HS-27A (cell line): ENCODE measurements at regions not wholly inside any gene's neighbourhood (a gene's known extent, or its start where the extent isn't known, plus 50 kb on each side); places are given as distances from the start of the nearest gene placed in this dataset.

Experiments used
- DNase-seq: peaks from one replicate; pipeline ENCODE4 v3.0.0-alpha.2; 2012; ENCODE audit warnings: low read depth, missing footprints

DNA sequence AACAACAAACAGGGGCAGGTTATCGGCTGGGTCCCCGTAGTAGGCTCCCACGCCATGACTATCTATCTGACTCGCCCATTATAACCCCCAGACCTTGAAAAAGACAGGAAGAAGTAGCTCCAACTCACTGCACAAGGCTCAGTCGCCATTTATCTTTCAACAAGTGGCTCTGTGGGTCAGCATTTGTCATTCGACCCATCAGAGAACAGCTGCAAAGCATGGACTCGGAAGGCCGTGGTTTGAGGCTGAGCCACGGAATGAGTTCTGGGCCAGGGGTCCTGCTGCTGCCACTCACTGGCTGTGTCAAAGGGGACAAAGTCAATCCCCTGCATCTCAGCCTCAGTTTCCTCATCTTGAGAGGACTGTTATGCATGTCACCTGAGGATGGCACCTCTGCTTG is 131.0 kb downstream of the DMRTA2 start:
- no peak for DNase-seq

DNA sequence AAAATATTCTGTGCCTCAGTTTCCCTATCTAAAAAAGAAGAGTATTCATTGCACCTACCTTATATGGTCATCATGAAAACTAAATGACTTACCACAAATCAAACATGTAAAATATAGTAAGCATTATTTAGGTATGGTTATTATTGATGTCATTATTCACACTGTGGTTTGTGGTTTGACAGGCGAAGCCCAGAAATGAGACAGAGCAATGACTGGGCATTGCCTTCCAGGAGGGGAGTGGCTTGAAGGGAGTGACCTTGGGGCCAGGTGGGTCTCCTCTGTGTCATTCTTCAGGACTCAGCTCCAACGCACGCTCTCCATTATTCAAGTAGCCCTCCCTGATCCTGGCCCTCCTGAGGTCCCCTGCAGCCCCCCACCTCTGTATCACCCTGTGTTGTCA is 133.7 kb downstream of the DMRTA2 start:
- DNase-seq, result no peak

DNA sequence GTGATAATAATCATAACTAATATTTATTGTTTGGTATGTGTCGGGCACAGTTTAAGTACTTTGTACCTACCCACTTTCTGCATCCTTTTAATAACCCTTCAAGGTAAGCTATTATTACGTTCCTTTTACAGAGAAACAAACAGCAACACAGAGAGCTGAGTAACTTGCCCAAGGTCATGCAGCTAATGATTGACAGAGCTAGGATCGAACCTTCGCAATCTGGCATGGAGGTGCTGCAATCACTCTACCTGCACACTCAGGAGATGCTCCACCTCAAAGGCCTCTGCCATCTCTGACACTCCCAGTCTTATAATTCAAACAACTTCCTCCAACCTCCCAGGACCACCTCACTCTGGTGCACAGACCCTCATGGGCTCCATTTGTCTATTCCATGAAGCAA is 137.2 kb downstream of the DMRTA2 start:
- no peak for DNase-seq

DNA sequence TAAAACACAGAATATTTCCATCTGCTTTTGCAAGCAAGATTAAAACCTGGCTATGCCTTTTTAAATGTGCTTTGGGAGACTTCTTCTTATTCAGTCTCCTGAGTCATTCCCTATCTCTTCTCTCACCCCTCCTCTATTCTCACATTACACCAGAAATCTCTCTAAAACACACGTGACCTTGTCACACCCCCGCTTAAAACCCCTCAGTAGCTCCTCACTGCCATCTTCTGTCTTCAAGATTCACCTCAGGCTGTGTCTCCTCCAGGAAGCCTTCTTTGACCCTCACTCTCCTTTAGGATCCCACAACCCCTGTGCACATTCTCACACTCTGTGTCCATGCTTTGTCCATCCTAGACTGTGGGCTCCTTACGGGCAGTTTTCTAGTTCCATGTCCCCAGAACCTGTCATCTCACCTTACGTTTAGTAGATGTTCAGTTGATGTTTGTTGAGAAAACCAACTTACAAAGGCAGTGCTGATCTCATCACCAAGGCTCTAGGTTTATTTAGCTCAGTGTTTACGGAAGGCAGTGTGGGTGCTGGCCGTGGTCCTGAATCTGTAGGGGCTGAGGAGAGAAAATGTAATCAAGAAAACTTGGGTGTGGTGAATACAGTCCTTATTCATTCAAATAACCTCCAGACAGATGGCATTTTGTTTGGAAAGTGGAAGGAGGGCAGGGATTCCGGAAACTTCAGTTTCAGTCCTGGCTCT is 143.5 kb downstream of the DMRTA2 start:
- DNase-seq, result no peak

DNA sequence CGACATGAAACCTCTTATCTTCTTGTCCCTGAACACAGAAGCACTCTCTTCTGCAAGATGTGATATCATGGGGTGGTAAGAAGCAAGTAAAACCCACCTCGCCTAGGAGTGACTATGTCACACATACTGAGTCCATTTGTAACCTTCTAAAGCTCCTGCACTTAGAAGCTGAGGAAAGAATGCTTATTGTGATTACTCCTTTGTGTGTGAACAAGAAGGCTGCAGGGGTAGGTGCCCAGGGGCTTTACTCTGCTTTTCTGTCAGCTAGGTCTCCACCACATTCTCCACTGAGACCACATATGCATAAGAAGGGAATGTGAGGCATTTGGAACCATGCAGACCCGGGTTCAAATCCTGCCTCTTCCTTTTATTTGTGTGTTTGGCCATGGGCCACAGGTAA is 144.3 kb downstream of the DMRTA2 start:
- DNase-seq, result no peak

DNA sequence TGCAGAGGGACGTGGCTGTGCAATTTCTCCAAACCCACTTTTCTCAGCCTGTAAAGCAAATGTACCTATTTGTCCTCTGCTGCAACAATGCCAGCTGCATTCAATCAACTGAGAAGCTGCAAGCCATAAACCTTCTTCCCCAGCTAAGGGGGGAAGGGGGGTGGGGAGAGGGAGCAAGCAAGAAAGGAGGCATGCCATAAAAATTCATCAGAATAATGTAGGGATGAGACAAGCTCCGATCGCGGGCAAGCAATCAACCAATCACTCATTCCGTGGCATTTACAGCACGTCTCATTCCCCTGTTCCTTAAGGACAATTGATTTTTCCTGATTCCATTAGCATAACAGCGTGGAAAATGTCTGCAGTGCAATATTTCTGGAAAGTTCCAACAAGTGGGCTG is 144.8 kb downstream of the DMRTA2 start:
- DNase-seq, result no peak

DNA sequence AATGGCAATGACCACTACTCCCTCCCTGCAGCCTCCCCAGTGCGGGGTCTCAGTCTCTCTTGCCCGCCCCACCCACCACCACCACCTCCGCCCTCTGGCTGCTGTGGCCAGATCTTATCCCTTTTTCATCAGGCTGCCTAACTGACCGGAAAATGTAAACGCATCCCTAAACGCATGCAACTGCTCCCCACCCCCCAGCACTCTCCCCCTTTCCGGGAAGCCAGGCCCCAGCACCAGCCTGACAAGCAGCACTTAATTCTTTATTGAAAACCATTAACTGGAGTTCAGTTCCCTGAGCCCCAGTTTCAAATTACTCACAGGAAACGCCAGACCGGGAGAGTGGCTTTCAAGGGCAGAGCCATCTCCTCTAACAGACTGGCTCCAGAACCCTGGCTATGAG is 147.7 kb downstream of the DMRTA2 start:
- DNase-seq, result no peak

DNA sequence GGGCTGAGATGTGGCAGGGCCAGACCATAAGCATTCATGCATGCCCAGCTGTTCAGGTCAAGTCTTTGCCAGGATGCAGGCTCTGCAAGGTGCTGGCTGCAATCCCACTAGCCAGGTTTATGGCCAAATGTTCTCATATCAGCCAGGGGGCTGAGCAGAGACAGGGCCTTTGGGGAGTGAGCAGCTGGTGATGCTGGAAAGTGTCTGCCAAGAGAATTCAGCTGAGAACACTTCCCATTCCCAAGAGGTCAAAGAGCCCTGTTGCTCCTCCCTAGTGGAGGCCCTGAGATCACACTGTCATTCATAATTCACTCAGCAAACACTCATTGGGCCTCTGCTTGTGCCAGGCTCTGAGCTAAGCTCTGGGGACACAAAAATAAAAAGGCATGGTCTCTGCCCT is 150.3 kb downstream of the DMRTA2 start:
- no peak for DNase-seq

DNA sequence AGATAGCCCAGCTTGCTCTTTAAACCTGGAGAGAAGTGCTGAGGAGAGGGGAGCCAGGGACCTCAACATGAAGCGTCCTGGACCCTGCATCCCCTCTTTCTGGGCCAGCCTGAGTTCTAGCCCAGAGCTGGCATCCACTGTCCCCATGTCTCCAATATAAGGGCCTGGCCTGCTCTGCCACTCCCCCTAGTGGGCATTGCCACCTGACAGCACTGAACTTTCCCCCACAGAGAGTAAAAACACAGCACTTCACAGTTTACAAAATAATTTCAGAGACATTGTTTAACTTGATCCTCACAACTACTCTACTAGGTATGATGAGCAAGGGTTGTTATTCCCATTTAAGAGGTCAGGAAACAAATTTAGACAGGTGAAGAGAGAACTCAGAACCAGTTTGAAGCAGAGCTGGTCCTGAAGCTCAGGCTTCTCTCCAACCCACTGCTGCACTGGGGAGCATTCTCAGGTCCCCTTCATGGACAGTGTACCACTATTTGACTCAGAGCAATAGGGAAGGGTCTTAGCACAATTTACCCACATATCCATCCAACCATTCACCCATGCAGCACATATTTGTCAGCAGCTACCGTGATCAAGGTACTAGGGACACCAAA is 151.2 kb downstream of the DMRTA2 start:
- no peak for DNase-seq

DNA sequence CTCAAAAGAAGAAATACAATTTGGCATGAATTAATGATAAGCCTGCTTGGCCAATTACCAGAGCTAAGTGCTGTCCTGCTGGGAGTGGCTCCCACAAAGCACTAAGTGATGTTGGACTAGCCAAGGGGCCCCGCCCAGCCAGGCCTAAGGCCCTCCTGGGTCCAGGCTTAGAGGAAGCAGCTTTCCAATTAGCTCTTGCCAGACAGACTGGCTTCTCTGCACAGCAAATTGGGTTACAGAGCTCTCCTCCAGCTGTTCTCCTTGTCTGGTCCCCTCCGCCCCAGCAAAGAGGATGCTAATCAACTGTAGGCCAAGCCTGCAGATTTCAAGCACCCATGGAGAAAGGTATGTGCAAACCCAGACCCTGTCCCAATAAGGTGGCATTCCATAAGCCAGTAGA is 151.9 kb downstream of the DMRTA2 start:
- no peak for DNase-seq

DNA sequence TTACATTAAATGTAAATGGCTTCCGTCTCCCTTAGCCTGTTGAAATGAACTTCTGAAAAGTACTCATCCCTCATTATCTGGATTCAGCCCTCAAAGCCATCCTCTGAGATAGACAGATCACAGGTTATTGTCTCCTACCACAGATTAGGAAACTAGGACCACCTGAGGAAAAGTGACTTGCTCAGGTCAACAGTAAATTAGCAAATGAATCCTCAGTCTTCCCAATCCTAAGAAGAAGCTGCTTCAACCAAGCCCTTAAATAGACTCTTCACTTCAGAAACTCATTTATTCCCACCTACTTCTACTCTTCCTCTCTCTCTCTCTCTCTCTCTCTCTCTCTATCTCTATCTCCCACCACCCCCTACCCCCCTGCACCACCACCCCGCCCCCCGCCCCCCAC is 152.3 kb downstream of the DMRTA2 start:
- DNase-seq, result no peak

DNA sequence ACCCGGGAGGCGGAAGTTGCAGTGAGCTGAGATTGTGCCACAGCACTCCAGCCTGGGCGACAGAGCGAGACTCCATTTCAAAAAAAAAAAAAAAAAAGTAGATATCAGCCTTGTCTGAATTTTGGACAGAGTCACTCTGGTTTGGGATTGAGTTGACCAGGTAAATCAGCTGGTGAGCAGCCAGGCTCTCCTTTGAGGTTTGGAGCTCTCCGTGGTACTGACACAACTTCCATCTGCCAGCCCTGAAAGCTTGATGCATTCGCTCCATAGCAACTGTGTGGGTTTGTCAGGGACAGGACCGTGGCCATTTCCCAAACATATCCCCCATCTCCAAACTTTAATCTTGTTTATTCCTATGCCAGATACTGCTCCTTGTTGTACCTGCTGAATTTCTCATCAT is 155.2 kb downstream of the DMRTA2 start:
- no peak for DNase-seq

DNA sequence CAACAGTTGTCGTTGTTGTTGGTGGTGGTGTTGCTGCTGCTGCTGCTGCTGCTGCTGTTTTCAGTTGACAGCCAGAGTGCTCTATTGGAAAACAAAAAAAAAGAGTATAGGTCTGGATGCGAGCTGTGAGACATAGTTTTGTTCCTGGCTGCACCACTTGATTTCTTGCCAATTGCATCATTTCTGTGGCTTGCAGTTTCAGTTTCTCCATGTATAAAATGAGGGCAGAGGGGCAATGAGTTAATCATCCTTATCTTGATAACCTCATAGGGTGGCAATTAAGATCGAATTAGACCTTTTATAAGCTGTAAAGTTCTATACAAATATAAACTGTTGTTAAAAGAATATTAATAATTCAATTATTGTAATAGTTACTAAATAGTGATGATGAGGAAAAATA is 156.7 kb downstream of the DMRTA2 start:
- no peak for DNase-seq

DNA sequence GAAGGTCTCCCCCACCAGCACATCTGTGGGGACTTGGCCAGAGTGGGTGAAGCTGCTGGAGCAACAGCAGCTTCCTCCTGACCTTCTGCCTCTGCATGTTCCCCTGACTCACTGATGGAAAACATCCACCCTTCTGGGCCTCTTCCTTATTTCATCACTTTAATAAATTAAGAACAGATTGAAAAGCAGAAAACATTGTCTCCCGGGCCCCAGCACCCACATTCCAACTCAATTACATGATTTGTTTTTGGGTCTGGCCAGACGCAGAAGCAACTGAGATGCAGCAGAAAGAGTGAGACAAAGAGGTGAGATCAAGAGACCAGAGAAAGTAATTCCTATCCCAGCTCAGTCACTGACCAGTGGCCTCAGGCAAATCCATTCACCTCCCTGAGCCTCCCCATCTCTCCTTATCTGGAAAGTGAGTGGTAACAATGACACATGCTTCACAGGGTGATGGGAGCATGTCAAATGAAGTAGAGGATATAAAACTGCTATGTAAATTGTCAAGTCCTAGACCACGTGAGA is 157.1 kb downstream of the ELAVL4 start:
- DNase-seq, result no peak

DNA sequence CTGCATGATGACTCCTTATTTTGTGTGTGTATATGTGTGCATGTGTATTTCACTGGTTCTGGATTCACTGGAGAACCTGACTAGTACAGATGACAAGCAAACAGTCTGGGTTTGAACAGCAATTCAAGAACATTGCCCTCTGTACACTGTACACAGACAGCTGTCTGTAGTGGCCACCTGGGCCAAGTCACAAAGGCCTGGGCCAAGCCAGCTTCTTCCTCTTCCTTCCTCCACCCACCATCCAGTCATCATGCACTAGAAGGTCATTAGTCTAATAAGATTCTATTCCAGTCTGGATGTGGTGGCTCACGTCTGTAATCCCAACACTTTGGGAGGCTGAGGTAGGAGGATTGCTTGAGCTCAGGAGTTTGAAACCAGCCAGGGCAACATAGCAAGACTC is 155.9 kb downstream of the ELAVL4 start:
- no peak for DNase-seq

DNA sequence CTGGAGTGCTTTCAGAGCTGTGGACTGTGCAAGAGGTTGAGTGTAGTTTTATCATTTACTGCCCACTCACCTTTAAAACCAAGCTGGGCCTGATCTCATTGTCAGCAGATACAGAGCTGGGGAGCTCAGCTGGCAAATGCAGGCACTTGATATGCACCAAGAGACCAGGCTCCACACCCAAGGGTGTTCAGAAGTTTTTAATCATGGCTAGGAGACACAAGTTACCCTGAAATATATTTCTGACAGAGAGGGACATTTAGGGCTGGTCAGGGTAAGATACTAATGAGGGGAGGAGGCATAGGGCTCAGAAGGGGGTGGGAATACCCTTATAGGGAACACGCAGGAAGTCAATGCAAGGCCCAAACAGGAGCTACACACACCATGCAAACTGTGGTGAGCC is 153.7 kb downstream of the ELAVL4 start:
- no peak for DNase-seq

DNA sequence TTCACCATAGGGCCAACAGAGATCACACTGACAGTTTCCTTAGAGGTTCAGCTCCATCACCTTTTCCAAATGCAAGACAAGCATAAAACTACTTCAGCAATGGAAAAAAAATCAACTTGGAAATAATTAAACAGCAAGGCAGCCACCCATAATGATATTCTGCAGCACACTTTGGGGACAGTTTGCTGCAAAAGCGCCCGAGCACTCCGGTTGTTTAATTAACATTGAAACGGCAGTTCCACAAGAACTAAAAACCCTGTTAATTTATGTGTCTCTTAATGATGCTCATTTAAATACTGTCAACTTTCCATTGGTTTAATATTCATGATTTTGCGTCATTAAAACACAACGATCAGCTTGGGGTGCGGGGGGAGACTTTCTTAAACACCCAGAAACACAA is 153.2 kb downstream of the ELAVL4 start:
- DNase-seq, result no peak

DNA sequence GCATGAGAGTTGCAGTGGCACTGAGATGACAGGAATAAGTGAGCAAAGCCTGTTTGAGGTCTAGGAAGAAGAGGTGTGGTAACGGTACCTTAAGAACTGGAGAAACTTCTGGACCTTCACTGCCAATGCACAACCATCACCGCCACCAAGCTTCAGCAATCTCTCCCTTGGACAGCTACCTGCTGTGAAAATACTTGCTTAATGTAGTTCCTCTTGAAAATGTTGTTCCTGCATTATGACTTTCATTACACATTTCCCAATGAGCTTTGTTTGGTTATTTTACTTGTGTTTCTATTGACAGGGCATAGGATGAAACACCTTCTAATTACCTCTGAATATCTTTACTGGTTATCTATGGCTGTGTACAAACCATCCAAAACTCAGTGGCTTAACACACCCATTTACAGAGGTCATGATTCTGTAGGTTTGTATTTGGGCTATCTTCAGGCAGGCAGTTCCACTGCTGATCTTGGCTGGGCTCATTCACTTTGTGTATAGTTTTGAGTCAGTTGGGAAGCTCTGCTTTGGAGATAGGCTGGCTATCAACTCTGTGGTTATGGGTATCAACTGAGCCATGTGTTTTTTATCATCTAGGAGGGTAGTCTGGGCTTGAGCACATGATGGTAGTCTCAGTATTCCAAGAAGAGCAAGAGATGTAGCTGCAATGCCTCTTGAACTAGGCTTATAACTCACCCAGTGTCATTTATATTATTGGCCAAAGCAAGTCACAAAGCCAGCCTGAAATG is 149.4 kb downstream of the ELAVL4 start:
- DNase-seq, result no peak

DNA sequence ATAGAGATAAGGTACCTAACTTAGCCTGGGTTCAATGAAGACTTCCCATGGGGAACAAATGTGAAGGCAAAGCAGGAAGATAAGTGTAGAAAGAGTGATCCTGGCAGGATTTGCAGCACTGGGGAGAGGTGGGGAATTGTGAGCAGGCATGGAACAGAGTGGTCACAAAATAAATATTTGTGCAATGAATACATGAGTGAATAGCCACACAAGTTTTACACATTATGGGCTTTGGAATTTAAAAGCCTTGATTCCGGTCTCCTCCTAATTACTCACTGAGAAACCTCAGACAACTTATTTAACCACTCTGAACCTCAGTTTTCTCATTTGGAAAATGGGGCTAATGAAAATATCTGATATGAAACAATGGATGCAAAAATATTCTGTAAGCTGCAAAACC is 148.3 kb downstream of the ELAVL4 start:
- no peak for DNase-seq
